ENCODE measurements at regions not wholly inside any gene's neighbourhood (a gene's known extent, or its start where the extent isn't known, plus 50 kb on each side); places are given as distances from the start of the nearest gene placed in this dataset.

GRCh38 chr5:28743716-28744110, 1705.3 kb upstream of the CDH9 start:
- H3K9me3 ChIP-seq (ENCODE audit: severe bottlenecking): no peaks in the 10 kb centered on the region
- no peak overlapping the region for H3K4me3 ChIP-seq (ENCODE audit: severe bottlenecking)
- H3K27ac ChIP-seq (ENCODE audit: poor library complexity, severe bottlenecking): no peak overlapping the region
- no peaks in the 10 kb centered on the region for H3K27me3 ChIP-seq (ENCODE audit: insufficient read depth, poor library complexity, severe bottlenecking)
- no peak for ATAC-seq (ENCODE audit: low read depth)
- no peaks in the 10 kb centered on the region for H3K36me3 ChIP-seq (ENCODE audit: low read depth)
- no peaks in the 10 kb centered on the region for H3K4me1 ChIP-seq (ENCODE audit: insufficient read depth, poor library complexity, severe bottlenecking)
- no peak for TF ChIP-seq CTCF (IDR thresholded peaks at IDR 0.05; ENCODE audit: poor library complexity, severe bottlenecking)
- no peak for DNase-seq (ENCODE audit: low spot score)

- ATAC-seq (ENCODE audit: low read depth) (no peak), DNase-seq (ENCODE audit: low spot score) (no peak)
- Histone ChIP-seq H3K36me3 (ENCODE audit: low read depth) (no peaks in the 10 kb centered on the region), H3K4me3 (ENCODE audit: severe bottlenecking) (no peak overlapping the region), H3K4me1 (ENCODE audit: insufficient read depth, poor library complexity, severe bottlenecking) (no peaks in the 10 kb centered on the region), H3K9me3 (ENCODE audit: severe bottlenecking) (no peaks in the 10 kb centered on the region), H3K27me3 (ENCODE audit: insufficient read depth, poor library complexity, severe bottlenecking) (no peaks in the 10 kb centered on the region), H3K27ac (ENCODE audit: poor library complexity, severe bottlenecking) (no peak overlapping the region)
- no peak for TF ChIP-seq CTCF (IDR thresholded peaks at IDR 0.05; ENCODE audit: poor library complexity, severe bottlenecking)
Observed at GRCh38 chr5:28743025-28743715, 1704.8 kb upstream of the CDH9 start.

GRCh38 chr5:28737682-28738081, 1699.3 kb upstream of the CDH9 start:
- DNase-seq (ENCODE audit: low spot score) (no peak), ATAC-seq (ENCODE audit: low read depth) (no peak)
- no peak overlapping the region for H3K27ac ChIP-seq (ENCODE audit: poor library complexity, severe bottlenecking)
- no peak for TF ChIP-seq CTCF (IDR thresholded peaks at IDR 0.05; ENCODE audit: poor library complexity, severe bottlenecking)
- H3K36me3 ChIP-seq (ENCODE audit: low read depth): no peaks in the 10 kb centered on the region
- H3K4me3 ChIP-seq (ENCODE audit: severe bottlenecking): no peak overlapping the region
- H3K27me3 ChIP-seq (ENCODE audit: insufficient read depth, poor library complexity, severe bottlenecking): no peaks in the 10 kb centered on the region
- no peaks in the 10 kb centered on the region for H3K9me3 ChIP-seq (ENCODE audit: severe bottlenecking)
- H3K4me1 ChIP-seq (ENCODE audit: insufficient read depth, poor library complexity, severe bottlenecking): peaks cover 5% of the 10 kb centered on the region

- H3K4me3 ChIP-seq (ENCODE audit: severe bottlenecking): no peak overlapping the region
- no peaks in the 10 kb centered on the region for H3K27me3 ChIP-seq (ENCODE audit: insufficient read depth, poor library complexity, severe bottlenecking)
- H3K4me1 ChIP-seq (ENCODE audit: insufficient read depth, poor library complexity, severe bottlenecking): peaks cover 5% of the 10 kb centered on the region
- no peaks in the 10 kb centered on the region for H3K36me3 ChIP-seq (ENCODE audit: low read depth)
- ATAC-seq (ENCODE audit: low read depth) (no peak), DNase-seq (ENCODE audit: low spot score) (no peak)
- H3K27ac ChIP-seq (ENCODE audit: poor library complexity, severe bottlenecking): no peak overlapping the region
- no peak for TF ChIP-seq CTCF (IDR thresholded peaks at IDR 0.05; ENCODE audit: poor library complexity, severe bottlenecking)
- H3K9me3 ChIP-seq (ENCODE audit: severe bottlenecking): no peaks in the 10 kb centered on the region
Observed at GRCh38 chr5:28737222-28737621, 1698.8 kb upstream of the CDH9 start.

GRCh38 chr5:28734396-28734795, 1696.0 kb upstream of the CDH9 start:
- no peak for DNase-seq (ENCODE audit: low spot score)
- peaks cover 5% of the 10 kb centered on the region for H3K4me1 ChIP-seq (ENCODE audit: insufficient read depth, poor library complexity, severe bottlenecking)

More at GRCh38 chr5:28734396-28734795, 1696.0 kb upstream of the CDH9 start:
- no peaks in the 10 kb centered on the region for H3K9me3 ChIP-seq (ENCODE audit: severe bottlenecking)
- ATAC-seq (ENCODE audit: low read depth): peak; percentile 53; the same call in 2 of the 3 replicates
- no peak overlapping the region for H3K27ac ChIP-seq (ENCODE audit: poor library complexity, severe bottlenecking)
- no peaks in the 10 kb centered on the region for H3K27me3 ChIP-seq (ENCODE audit: insufficient read depth, poor library complexity, severe bottlenecking)
- H3K36me3 ChIP-seq (ENCODE audit: low read depth): no peaks in the 10 kb centered on the region
- TF ChIP-seq CTCF (IDR thresholded peaks at IDR 0.05; ENCODE audit: poor library complexity, severe bottlenecking): peak; percentile 28
- no peak overlapping the region for H3K4me3 ChIP-seq (ENCODE audit: severe bottlenecking)
